ENCODE measurements at regions not wholly inside any gene's neighbourhood (a gene's known extent, or its start where the extent isn't known, plus 50 kb on each side); places are given as distances from the start of the nearest gene placed in this dataset.

DNA sequence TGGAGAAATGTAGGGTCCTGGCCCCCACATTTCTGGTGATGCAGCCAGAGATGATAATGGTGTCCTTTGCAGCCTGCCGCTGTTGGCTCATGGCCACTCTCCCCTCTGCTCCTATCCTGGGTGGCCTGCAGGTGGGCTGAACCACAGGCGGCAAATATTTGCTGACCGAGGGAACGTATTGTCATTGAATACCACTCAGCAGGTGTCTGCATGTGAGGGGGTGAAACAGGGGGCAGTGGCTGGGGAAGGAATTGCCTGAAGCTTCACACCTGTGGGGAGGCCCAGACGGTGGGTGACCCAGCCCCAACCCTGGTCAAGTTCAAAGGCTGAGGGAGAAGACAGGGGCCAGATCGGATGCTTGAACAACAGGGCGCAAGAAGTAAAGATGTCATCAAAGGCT lies 73.3 kb upstream of the WNT11 start:
- BruUV-seq (replicated peaks) = no TSS peak
- Mint-ChIP-seq H3K9me3 (ENCODE audit: unreplicated experiment) (no peaks in the 10 kb centered on the region), H3K27ac (ENCODE audit: unreplicated experiment) (no peak overlapping the region), H3K27me3 (ENCODE audit: insufficient read depth, unreplicated experiment) (no peaks in the 10 kb centered on the region), H3K4me3 (ENCODE audit: unreplicated experiment) (no peak overlapping the region), H3K36me3 (ENCODE audit: insufficient read depth, unreplicated experiment) (no peaks in the 10 kb centered on the region), H3K4me1 (ENCODE audit: low read depth, unreplicated experiment) (peaks cover 8% of the 10 kb centered on the region)
- Histone ChIP-seq H3K4me3 (ENCODE audit: low read depth, low read length) (no peak overlapping the region), H3K9me3 (peaks cover 2% of the 10 kb centered on the region; the same call in 1 of the 2 replicates), H3K36me3 (ENCODE audit: control insufficient read depth, insufficient read depth, low read length) (no peaks in the 10 kb centered on the region), H3K27me3 (replicated peaks; ENCODE audit: control insufficient read depth, insufficient read depth, low read length) (no peaks in the 10 kb centered on the region), H3K4me1 (peaks cover 12% of the 10 kb centered on the region)
- intact Hi-C loops (cut with micrococcal nuclease; ENCODE audit: unreplicated experiment) = no loop called here
- POLR2A ChIA-PET = no interaction called here
- no peak for DNase-seq
- TF ChIP-seq, protein P1, sequence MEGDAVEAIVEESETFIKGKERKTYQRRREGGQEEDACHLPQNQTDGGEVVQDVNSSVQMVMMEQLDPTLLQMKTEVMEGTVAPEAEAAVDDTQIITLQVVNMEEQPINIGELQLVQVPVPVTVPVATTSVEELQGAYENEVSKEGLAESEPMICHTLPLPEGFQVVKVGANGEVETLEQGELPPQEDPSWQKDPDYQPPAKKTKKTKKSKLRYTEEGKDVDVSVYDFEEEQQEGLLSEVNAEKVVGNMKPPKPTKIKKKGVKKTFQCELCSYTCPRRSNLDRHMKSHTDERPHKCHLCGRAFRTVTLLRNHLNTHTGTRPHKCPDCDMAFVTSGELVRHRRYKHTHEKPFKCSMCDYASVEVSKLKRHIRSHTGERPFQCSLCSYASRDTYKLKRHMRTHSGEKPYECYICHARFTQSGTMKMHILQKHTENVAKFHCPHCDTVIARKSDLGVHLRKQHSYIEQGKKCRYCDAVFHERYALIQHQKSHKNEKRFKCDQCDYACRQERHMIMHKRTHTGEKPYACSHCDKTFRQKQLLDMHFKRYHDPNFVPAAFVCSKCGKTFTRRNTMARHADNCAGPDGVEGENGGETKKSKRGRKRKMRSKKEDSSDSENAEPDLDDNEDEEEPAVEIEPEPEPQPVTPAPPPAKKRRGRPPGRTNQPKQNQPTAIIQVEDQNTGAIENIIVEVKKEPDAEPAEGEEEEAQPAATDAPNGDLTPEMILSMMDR (IDR thresholded peaks at IDR 0.05; ENCODE audit: insufficient read depth in 1 of 2, low read depth in 1 of 2, low read length in 1 of 2, severe bottlenecking in 1 of 2, unreplicated experiment in 1 of 2) = no peak
- CTCF ChIA-PET = no interaction called here

DNA sequence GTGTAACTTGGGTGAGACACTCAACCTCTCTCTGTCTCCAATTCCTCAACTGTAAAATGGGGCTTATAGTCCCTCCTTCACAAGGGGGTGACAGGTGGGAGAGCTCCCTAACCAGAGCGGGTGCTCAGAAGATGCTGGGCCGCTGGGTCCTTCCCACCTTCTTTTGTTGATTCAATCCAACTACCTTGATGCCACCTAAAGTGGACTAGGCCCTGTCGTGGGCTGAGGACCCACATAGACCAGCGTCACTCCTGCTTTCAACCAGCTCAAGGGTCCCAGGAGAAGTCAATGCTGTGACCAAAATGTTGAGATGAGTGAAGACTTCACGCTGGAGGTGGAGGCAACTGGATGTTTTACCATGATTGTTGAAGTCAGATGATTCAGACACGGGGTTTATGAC lies 72.7 kb upstream of the WNT11 start:
- Histone ChIP-seq H3K27me3 (replicated peaks; ENCODE audit: control insufficient read depth, insufficient read depth, low read length) (no peaks in the 10 kb centered on the region), H3K4me3 (ENCODE audit: low read depth, low read length) (no peak overlapping the region), H3K36me3 (ENCODE audit: control insufficient read depth, insufficient read depth, low read length) (no peaks in the 10 kb centered on the region), H3K9me3 (peaks cover 8% of the 10 kb centered on the region), H3K4me1 (peaks cover 5% of the 10 kb centered on the region)
- POLR2A ChIA-PET = no interaction called here
- intact Hi-C loops (cut with micrococcal nuclease; ENCODE audit: unreplicated experiment) = no loop called here
- Mint-ChIP-seq H3K27me3 (ENCODE audit: insufficient read depth, unreplicated experiment) (no peaks in the 10 kb centered on the region), H3K9me3 (ENCODE audit: unreplicated experiment) (no peaks in the 10 kb centered on the region), H3K36me3 (ENCODE audit: insufficient read depth, unreplicated experiment) (no peaks in the 10 kb centered on the region), H3K4me1 (ENCODE audit: low read depth, unreplicated experiment) (peaks cover 2% of the 10 kb centered on the region), H3K4me3 (ENCODE audit: unreplicated experiment) (no peak overlapping the region), H3K27ac (ENCODE audit: unreplicated experiment) (no peak overlapping the region)
- TF ChIP-seq, protein P1 (IDR thresholded peaks at IDR 0.05; ENCODE audit: insufficient read depth in 1 of 2, low read depth in 1 of 2, low read length in 1 of 2, severe bottlenecking in 1 of 2, unreplicated experiment in 1 of 2) = no peak
- DNase-seq = no peak
- BruUV-seq (replicated peaks) = no TSS peak
- CTCF ChIA-PET = no interaction called here

DNA sequence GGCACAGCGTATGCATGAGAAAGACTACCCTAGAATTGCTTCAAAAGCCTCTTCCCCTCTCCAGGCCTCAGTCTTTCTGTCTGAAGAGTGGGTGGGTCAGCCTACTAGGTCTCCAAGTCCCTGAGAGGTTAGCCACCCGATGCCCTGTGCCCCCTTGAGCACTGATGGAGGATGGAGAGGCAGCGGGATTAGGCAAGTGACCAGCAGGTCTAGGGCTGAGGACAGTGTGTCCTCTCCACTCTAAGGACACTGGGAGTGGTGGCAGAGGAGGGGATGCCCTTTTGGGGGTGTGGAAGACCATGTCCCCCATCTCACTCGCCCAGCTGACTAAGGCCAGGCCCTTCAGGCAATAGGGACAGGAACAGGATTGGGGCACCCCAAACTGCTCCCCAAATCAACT lies 72.2 kb upstream of the WNT11 start:
- ChIA-PET POLR2A (no interaction called here), CTCF (no interaction called here)
- Mint-ChIP-seq H3K9me3 (ENCODE audit: unreplicated experiment) (no peaks in the 10 kb centered on the region), H3K4me3 (ENCODE audit: unreplicated experiment) (no peak overlapping the region), H3K36me3 (ENCODE audit: insufficient read depth, unreplicated experiment) (no peaks in the 10 kb centered on the region), H3K4me1 (ENCODE audit: low read depth, unreplicated experiment) (no peaks in the 10 kb centered on the region), H3K27ac (ENCODE audit: unreplicated experiment) (no peak overlapping the region), H3K27me3 (ENCODE audit: insufficient read depth, unreplicated experiment) (no peaks in the 10 kb centered on the region)
- TF ChIP-seq, protein P1 (IDR thresholded peaks at IDR 0.05; ENCODE audit: insufficient read depth in 1 of 2, low read depth in 1 of 2, low read length in 1 of 2, severe bottlenecking in 1 of 2, unreplicated experiment in 1 of 2) = no peak
- peaks cover 13% of the 10 kb centered on the region for H3K9me3 ChIP-seq
- DNase-seq = no peak
- peaks cover under 1% of the 10 kb centered on the region; the same call in 1 of the 2 replicates for H3K4me1 ChIP-seq
- BruUV-seq (replicated peaks) = no TSS peak
- H3K36me3 ChIP-seq (ENCODE audit: control insufficient read depth, insufficient read depth, low read length) = no peaks in the 10 kb centered on the region
- no peaks in the 10 kb centered on the region for H3K27me3 ChIP-seq (replicated peaks; ENCODE audit: control insufficient read depth, insufficient read depth, low read length)
- H3K4me3 ChIP-seq (ENCODE audit: low read depth, low read length) = no peak overlapping the region
- intact Hi-C loops (cut with micrococcal nuclease; ENCODE audit: unreplicated experiment) = no loop called here

All from Caco-2 (cell line).